Prostate gland (tissue), 2 donors: ENCODE measurements at regions not wholly inside any gene's neighbourhood (a gene's known extent, or its start where the extent isn't known, plus 50 kb on each side); places are given as distances from the start of the nearest gene placed in this dataset.

Experiments used
- CTCF ChIP-seq, 4 experiments: fragments of 200-600 bp in 2 of 4; fragments of 450-650 bp in 2 of 4; sonication (generic) in 2 of 4; IDR thresholded peaks; 1 replicate in 3 of 4; 2 replicates in 1 of 4; pipeline ENCODE4 v1.5.1; 2016 to 2019; ENCODE audit warnings: antibody characterized with exemption in 4 of 4, mild to moderate bottlenecking in 2 of 4, moderate library complexity in 2 of 4
- POLR2AphosphoS5 ChIP-seq: sonication (generic); formaldehyde crosslinking; IDR thresholded peaks from one replicate; pipeline ENCODE4 v1.6.1; 2017; ENCODE audit warnings: antibody characterized with exemption

DNA sequence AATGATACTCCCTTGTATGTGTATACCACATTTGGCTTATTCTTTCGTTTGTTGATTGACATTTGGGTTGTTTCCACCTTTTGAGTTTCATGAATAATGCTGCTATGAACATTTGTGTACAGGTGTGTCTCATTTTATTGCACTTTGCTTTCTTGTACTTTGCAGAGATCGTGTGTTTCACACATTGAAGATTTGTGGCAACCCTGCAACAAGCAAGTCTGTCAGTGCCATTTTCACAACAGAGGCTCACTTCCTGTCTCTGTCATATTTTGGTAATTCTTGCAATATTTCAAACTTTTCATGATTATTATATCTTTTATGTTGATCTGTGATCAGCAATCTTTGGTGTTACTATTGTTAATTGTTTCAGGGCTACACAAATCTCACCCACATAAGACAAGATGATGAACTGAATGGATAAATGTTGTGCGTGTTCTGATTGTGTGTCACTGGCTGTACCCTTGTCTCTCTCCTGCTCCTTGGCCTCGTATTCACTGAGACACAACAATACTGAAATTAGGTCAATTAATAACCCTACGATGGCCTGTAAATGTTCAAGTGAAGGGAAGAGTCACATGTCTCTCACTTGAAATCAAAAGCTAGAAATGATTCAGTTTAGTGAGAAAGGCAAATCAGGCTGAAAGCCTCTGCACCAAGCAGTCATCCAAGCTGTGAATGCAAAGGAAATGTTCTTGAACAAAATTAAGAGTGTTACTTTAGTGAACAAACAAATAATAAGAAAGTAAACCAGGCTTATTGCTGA, 133.6 kb upstream of the JCAD start:
- TF ChIP-seq POLR2AphosphoS5 (no peak), CTCF (IDR thresholded peaks at IDR 0.05) (no peak)
